ENCODE measurements at regions not wholly inside any gene's neighbourhood (a gene's known extent, or its start where the extent isn't known, plus 50 kb on each side); places are given as distances from the start of the nearest gene placed in this dataset.
"Not testable (repeated sequence)": the region's sequence is repeated elsewhere in the genome, so short reads cannot be mapped to it uniquely, and the experiment has no call there.

DNA sequence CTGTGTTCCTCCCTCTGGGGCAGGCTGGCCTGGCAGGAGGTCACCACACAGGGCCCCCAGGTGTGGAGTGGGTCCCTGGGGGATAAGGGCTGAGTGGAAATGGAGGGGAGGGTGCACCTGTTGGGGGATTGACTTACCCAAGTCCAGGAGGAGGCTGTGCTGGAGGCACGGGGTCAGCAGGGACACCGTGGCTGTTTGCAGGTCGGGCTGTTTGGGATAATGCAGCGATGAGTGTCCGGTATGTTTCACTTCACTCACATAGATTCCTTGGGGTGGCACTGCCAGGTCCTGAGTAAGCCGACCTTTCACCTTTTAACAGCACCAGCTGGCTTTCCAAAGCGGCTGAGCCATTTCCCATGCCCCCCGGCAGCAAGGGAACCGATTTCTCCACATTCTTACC, 113.0 kb downstream of the NPIPB11 start:
- TF ChIP-seq, protein P1, sequence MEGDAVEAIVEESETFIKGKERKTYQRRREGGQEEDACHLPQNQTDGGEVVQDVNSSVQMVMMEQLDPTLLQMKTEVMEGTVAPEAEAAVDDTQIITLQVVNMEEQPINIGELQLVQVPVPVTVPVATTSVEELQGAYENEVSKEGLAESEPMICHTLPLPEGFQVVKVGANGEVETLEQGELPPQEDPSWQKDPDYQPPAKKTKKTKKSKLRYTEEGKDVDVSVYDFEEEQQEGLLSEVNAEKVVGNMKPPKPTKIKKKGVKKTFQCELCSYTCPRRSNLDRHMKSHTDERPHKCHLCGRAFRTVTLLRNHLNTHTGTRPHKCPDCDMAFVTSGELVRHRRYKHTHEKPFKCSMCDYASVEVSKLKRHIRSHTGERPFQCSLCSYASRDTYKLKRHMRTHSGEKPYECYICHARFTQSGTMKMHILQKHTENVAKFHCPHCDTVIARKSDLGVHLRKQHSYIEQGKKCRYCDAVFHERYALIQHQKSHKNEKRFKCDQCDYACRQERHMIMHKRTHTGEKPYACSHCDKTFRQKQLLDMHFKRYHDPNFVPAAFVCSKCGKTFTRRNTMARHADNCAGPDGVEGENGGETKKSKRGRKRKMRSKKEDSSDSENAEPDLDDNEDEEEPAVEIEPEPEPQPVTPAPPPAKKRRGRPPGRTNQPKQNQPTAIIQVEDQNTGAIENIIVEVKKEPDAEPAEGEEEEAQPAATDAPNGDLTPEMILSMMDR (conservative IDR thresholded peaks at IDR 0.05; ENCODE audit: low read length), result not testable (repeated sequence)
- not testable (repeated sequence) for TF ChIP-seq EZH2phosphoT487 (IDR thresholded peaks at IDR 0.05; ENCODE audit: borderline replicate concordance, low read depth, low read length)
